ENCODE measurements at regions not wholly inside any gene's neighbourhood (a gene's known extent, or its start where the extent isn't known, plus 50 kb on each side); places are given as distances from the start of the nearest gene placed in this dataset.
"Not testable (repeated sequence)": the region's sequence is repeated elsewhere in the genome, so short reads cannot be mapped to it uniquely, and the experiment has no call there.

DNA sequence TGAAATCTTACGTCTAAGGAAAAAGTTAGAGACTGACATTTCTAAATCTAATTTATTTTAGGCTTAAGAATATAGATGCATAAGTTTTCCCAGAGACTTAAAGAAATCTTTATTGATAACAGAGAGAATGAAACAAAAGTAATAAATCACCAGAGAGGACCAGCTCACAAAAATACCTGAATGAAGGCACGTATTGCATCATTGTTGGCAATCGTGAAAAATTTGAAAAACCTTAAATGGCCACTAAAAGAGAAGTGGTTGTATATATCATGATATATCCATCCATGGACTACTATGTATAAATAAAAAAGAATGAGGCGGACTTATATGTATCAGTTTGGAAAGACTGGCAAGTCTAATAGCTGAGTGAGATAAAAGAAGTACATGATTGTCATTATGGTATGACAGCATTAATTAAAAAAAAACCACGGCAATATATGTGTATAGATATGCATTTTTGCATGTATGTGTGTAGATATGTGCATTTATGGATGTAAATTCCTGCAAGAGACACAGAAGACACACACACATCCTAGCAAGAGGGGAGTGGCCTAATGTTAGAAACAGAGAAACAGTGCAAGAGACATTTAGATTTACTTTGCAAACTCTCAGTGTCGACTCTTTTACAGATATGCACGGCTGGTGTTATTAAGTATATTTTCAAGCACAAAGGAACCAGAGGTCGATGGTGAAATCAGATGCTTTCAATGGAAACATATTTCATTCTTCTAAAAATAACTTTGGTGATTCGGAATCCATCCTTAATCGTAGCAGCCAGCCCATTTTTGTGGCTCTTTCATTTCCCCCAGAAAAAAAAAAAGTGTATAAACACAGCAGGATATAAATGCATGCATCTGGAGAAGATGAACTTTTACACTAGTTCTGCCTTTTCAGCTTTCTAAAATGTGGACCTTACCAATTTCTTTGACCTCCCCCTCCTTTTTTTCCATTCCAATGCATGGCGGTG is 156.1 kb upstream of the SALL4 start:
- peak; percentile 20 for DNase-seq

GRCh38 chr20:51955756-51956155 is 153.4 kb upstream of the SALL4 start:
- DNase-seq: no peak

DNA sequence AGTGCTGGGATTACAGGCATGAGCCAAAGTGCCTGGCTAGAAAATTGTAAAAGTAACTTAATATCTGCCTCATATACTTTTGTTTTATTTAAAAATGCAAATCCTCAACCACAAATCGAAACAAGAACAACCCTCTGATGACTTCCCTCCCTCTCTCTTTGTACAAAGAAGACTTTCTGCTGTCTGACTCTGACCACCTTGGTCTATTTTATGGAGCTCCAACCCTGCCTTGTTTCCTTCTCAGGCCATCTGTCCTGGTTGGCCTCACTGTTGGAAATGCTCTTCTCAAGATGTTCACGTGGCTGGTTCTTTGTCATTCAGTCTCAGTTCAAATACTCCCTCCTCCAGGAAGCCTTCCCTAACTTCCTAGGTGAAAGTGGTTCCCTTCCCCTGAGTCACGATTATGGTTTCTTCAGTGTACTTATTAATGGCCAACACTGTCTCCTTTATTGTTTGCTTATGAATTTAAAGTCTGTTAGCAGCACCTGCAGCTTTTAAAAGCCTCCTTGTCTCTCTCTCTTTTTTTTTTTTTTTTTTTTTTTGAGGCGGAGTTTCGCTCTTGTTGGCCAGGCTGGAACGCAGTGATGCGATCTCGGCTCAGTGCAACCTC is 151.5 kb upstream of the SALL4 start:
- DNase-seq: no peak

- DNase-seq: no peak
Measured at GRCh38 chr20:51950926-51951325, 148.6 kb upstream of the SALL4 start.

GRCh38 chr20:51946586-51946985 is 144.3 kb upstream of the SALL4 start:
- no peak for DNase-seq

DNA sequence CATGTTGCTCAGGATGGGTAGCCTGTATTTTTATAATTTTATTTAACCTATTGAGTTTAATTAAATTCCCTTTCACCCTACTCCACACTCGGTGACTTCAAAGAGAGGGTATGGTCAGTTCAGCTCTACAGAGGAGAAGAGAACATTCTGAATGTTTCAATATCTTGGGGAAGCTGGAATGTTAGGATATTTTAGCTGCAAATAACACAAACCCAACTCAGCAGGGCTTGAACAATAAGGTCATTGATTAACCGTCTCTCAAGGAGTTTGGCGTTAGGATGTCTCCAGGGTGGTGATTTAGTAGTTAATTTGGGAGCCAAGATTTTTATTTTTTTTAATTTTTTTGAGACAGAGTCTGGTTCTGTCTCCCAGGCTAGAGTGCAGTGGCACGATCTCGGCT is 143.6 kb upstream of the SALL4 start:
- no peak for DNase-seq

DNA sequence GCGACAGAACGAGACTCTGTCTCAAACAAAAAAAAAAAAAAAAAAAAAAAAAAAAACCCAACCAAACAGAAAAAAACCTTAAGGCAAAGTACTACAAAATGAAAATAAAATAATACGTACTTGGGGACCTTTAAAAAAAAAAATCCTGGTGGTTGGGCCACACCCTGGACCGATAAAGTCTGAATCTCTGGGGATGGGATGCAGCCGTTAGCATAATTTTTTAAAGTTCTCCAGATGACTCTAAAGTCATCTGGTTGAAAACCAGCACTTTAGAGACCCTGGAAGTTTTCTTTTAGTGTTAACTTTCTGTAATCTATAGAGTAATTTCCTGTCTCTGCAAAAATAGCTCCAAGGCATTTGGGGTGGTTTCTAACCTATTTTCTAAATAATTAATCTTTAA is 142.9 kb upstream of the SALL4 start:
- no peak for DNase-seq

DNA sequence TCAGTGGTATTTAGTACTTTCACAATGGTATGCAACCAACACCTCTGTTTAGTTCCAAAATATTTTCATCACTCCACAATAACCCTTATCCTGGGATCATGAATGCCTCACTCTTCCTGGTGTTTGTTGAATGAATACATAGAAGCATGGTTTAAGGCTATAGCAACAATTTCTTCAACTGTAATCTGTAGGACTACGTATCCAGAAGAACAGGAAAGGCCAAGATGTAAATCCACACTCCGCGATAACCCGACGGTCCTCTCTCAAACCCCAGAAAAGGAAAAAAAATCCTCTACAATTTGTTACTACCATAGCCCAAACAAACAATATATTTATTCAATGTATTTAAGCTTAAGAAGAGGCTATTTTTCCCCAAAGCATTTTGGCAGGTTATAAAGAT is 141.4 kb upstream of the SALL4 start:
- no peak for DNase-seq

DNA sequence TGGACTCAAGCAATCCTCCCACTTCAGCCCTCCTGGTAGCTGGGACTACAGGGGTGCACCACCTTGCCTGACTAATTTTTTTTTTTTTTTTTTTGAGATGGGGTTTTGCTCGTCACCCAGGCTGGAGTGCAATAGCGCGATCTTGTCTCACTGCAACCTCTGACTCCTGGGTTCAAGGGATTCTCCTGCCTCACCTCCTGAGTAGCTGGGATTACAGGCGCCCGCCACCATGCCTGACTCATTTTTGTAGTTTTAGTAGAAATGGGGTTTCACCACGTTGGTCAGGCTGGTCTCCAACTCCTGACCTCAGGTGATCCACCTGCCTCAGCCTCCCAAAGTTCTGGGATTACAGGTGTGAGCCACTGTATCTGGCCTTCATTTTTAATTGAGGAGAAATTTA is 141.0 kb upstream of the SALL4 start:
- DNase-seq: not testable (repeated sequence)

DNA sequence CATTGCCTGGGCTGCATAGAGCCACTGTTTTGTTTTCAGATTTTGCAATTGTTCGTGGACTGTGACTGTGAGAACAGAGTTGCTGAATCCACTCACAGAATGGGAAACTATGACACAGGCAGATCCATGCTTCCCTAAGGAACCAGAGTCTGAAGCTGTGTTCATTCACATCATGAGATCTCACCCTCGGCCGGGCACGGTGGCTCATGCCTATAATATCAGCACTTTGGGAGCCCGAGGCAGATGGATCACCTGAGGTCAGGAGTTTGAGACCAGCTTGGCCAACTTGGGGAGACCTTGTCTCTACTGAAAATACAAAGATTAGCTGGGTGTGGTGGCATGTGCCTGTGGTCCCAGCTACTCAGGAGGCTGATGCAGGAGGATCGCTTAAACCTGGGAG is 139.2 kb upstream of the SALL4 start:
- DNase-seq: no peak

DNA sequence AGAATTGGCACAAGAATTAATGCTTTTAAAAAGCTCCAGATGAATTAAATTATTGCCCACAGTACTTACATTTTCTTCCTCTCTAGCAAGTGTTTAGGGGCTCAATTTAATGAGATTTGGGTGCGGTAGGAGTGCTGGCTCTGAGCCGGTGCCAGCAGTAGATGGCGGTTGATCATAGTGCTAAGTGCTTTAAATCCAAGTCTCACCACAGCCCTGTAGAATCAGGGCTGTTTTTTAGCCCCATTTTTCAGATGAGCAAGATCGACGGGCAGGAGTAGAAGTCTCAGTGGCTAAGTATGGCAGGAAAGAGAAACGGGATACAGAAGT is 136.9 kb upstream of the SALL4 start:
- DNase-seq: no peak

GRCh38 chr20:51938559-51939258 is 136.4 kb upstream of the SALL4 start:
- DNase-seq: no peak

DNA sequence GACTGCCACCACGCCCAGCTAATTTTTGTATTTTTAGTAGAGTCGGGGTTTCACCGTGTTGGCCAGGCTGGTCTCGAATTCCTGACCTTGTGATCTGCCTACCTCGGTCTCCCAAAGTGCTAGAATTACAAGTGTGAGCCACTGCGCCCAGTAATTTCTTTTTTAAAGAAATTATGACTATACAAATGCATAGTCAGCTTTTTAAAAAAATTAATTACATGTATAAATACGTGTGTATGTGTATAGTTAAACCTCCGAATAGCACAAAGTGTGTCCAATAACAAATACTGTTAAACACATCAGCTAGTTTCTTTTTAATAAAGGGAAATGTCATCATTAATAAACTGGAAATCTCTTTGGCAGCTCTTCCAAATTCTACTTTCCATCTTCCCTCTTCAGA is 135.5 kb upstream of the SALL4 start:
- no peak for DNase-seq

GRCh38 chr20:51936377-51936776 is 134.1 kb upstream of the SALL4 start:
- no peak for DNase-seq

GRCh38 chr20:51935003-51935358 is 132.7 kb upstream of the SALL4 start:
- DNase-seq: no peak

- peak; percentile 34 for DNase-seq
Measured at GRCh38 chr20:51934301-51935002, 132.1 kb upstream of the SALL4 start.

- DNase-seq: no peak
Measured at GRCh38 chr20:51931371-51931781, 129.1 kb upstream of the SALL4 start.

GRCh38 chr20:51930775-51931174 is 128.5 kb upstream of the SALL4 start:
- DNase-seq: no peak

GRCh38 chr20:51928931-51929330 is 126.6 kb upstream of the SALL4 start:
- no peak for DNase-seq

GRCh38 chr20:51927970-51928369 is 125.6 kb upstream of the SALL4 start:
- not testable (repeated sequence) for DNase-seq

DNA sequence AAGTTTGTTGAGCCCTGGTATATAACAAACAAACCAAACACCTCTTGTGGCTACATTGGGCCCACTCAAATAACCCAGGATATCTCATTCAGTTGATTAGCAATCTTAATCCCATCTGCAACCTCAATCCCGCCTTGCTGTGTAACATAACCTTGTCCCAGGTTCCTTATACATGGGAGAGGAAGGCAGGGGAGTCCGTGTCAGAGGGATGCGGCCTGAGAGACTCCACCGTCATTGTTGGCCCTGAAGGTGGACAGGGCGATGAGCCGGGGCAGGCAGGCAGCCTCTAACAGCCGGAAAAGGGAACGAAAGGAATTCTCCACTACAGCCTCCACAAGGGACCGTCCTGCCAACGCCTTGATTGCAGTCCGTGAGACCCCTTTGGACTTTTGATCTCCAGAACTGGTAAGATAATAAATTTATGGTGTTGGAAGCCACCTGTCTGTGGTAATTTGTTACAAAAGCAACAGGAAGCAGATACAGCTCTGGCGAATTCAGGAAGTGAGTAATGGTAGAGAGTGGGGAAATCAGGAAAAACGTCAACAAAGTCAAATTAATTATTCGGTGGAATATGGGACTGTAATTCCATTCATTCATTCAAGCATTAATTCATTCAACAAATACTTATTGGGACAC is 124.5 kb upstream of the SALL4 start:
- DNase-seq: no peak

GRCh38 chr20:51924509-51924908 is 122.2 kb upstream of the SALL4 start:
- no peak for DNase-seq
